OCI-LY7 (cell line): ENCODE measurements at regions not wholly inside any gene's neighbourhood (a gene's known extent, or its start where the extent isn't known, plus 50 kb on each side); places are given as distances from the start of the nearest gene placed in this dataset.

Experiments
- BruUV-seq: library from RNA; stranded (reverse); fragments of 400-500 nt; replicated peaks from 2 replicates; lab custom pipeline; 2021; lab: Mats Ljungman, UMichigan
- CTCF ChIA-PET: fragments of 300-600 bp; sonication (Branson Sonifier 250); formaldehyde crosslinking; loops from one replicate; lab custom pipeline; 2022; ENCODE audit warnings: antibody characterized with exemption; ENCODE audit not compliant: unreplicated experiment; lab: Charles Lee
- POLR2A ChIA-PET: fragments of 300-600 bp; sonication (Branson Sonifier 250); formaldehyde crosslinking; loops from one replicate; lab custom pipeline; 2022; ENCODE audit warnings: antibody characterized with exemption; lab: Charles Lee
- DNase-seq: peaks from one replicate; pipeline ENCODE4 v3.0.0-alpha.2; 2015; ENCODE audit warnings: low spot score
- H2AFZ ChIP-seq: fragments of 200-600 bp; sonication (generic), shearing (Covaris generic); 2 replicates; pipeline ENCODE4 v1.6.1; 2014; ENCODE audit warnings: mild to moderate bottlenecking, antibody characterized with exemption, low read length, moderate library complexity
- H3K27ac ChIP-seq: fragments of 200-600 bp; sonication (generic); 2 replicates; pipeline ENCODE4 v1.5.1; 2014; ENCODE audit warnings: mixed run types, low read depth, mild to moderate bottlenecking, moderate library complexity, low read length, inconsistent platforms; ENCODE audit not compliant: poor library complexity, severe bottlenecking
- H3K36me3 ChIP-seq: fragments of 200-600 bp; sonication (generic); 2 replicates; pipeline ENCODE4 v1.6.1; 2014; ENCODE audit warnings: mild to moderate bottlenecking, antibody characterized with exemption, low read length, moderate library complexity, mixed read lengths; ENCODE audit not compliant: insufficient read depth
- H3K4me1 ChIP-seq: fragments of 200-600 bp; sonication (generic); 2 replicates; pipeline ENCODE4 v1.5.1; 2014; ENCODE audit warnings: mild to moderate bottlenecking, low read length; ENCODE audit not compliant: insufficient read depth, poor library complexity, severe bottlenecking
- H3K4me2 ChIP-seq: fragments of 200-600 bp; sonication (generic); 2 replicates; pipeline ENCODE4 v1.6.1; 2014; ENCODE audit warnings: mild to moderate bottlenecking, low read length
- H3K4me3 ChIP-seq: fragments of 200-600 bp; sonication (generic); 2 replicates; pipeline ENCODE4 v1.5.1; 2014; ENCODE audit warnings: mild to moderate bottlenecking, low read depth, low read length; ENCODE audit not compliant: poor library complexity, severe bottlenecking
- H3K79me2 ChIP-seq: fragments of 200-600 bp; sonication (generic); 2 replicates; pipeline ENCODE4 v1.6.1; 2016; ENCODE audit warnings: low read depth, mild to moderate bottlenecking, low read length, moderate library complexity, mixed read lengths; ENCODE audit not compliant: insufficient read depth
- H3K9me2 ChIP-seq: fragments of 200-600 bp; sonication (generic); 2 replicates; pipeline ENCODE4 v1.6.1; 2016; ENCODE audit warnings: mild to moderate bottlenecking, low read length, mixed read lengths; ENCODE audit not compliant: insufficient read depth
- H3K9me3 ChIP-seq: fragments of 200-600 bp; sonication (generic); 2 replicates; pipeline ENCODE4 v1.6.1; 2014; ENCODE audit warnings: mild to moderate bottlenecking, mixed run types, low read length, mixed read lengths
- H4K20me1 ChIP-seq: fragments of 200-600 bp; sonication (generic); 2 replicates; pipeline ENCODE4 v1.6.1; 2014; ENCODE audit warnings: mild to moderate bottlenecking, antibody characterized with exemption, low read length, moderate library complexity, mixed read lengths; ENCODE audit not compliant: insufficient read depth
- CTCF ChIP-seq: fragments of 200-600 bp; sonication (generic); conservative IDR thresholded peaks from 2 replicates; pipeline ENCODE4 v1.5.1; 2014; ENCODE audit warnings: mild to moderate bottlenecking, antibody characterized with exemption, low read length, moderate library complexity, mixed read lengths
- EZH2phosphoT487 ChIP-seq: fragments of 200-600 bp; sonication (generic); IDR thresholded peaks from 2 replicates; pipeline ENCODE4 v1.6.1; 2018; ENCODE audit warnings: low read depth, borderline replicate concordance, mild to moderate bottlenecking, mixed run types, antibody characterized with exemption, low read length, moderate library complexity, mixed read lengths
- intact Hi-C: fragments of 100-400 bp; cut with micrococcal nuclease; formaldehyde crosslinking; loops from one replicate; pipeline ENCODE4 v1.10.0; 2022; ENCODE audit not compliant: unreplicated experiment

GRCh38 chr6:20317430-20317829, 84.2 kb upstream of the E2F3 start:
- Histone ChIP-seq H3K79me2 (no peaks in the 10 kb centered on the region), H4K20me1 (no peaks in the 10 kb centered on the region), H3K36me3 (no peaks in the 10 kb centered on the region), H3K27ac (no peak overlapping the region), H3K4me2 (no peak overlapping the region), H3K9me2 (no peaks in the 10 kb centered on the region), H2AFZ (no peak overlapping the region), H3K4me3 (no peak overlapping the region), H3K4me1 (peaks cover 7% of the 10 kb centered on the region), H3K9me3 (no peaks in the 10 kb centered on the region)
- no TSS peak for BruUV-seq
- POLR2A ChIA-PET = interaction anchor here (1.2 kb wide), 1 partner anchor 16 kb away, joined by 3 read pairs; no protein-coding TSS in a partner anchor
- CTCF ChIA-PET = no interaction called here
- DNase-seq = no peak
- TF ChIP-seq EZH2phosphoT487 = no peak
- no peak for TF ChIP-seq CTCF
- intact Hi-C loops = no loop called here

- no peaks in the 10 kb centered on the region for H3K36me3 ChIP-seq
- H3K79me2 ChIP-seq = no peaks in the 10 kb centered on the region
- DNase-seq = no peak
- no peaks in the 10 kb centered on the region for H4K20me1 ChIP-seq
- no peaks in the 10 kb centered on the region for H3K9me2 ChIP-seq
- H3K4me1 ChIP-seq = peaks cover 7% of the 10 kb centered on the region
- intact Hi-C loops = no loop called here
- ChIA-PET POLR2A (interaction anchor here (1.2 to 1.9 kb wide), 3 partner anchors 8 to 86 kb away, joined by 3 to 4 read pairs (median 4); no protein-coding TSS in a partner anchor), CTCF (no interaction called here)
- TF ChIP-seq EZH2phosphoT487 (no peak), CTCF (no peak)
- BruUV-seq = no TSS peak
- H3K4me2 ChIP-seq = no peak overlapping the region
- H3K27ac ChIP-seq = no peak overlapping the region
- H2AFZ ChIP-seq = no peak overlapping the region
- no peak overlapping the region for H3K4me3 ChIP-seq
- H3K9me3 ChIP-seq = no peaks in the 10 kb centered on the region
These were observed 82.8 kb upstream of the E2F3 start for GRCh38 chr6:20318851-20319387.

DNA sequence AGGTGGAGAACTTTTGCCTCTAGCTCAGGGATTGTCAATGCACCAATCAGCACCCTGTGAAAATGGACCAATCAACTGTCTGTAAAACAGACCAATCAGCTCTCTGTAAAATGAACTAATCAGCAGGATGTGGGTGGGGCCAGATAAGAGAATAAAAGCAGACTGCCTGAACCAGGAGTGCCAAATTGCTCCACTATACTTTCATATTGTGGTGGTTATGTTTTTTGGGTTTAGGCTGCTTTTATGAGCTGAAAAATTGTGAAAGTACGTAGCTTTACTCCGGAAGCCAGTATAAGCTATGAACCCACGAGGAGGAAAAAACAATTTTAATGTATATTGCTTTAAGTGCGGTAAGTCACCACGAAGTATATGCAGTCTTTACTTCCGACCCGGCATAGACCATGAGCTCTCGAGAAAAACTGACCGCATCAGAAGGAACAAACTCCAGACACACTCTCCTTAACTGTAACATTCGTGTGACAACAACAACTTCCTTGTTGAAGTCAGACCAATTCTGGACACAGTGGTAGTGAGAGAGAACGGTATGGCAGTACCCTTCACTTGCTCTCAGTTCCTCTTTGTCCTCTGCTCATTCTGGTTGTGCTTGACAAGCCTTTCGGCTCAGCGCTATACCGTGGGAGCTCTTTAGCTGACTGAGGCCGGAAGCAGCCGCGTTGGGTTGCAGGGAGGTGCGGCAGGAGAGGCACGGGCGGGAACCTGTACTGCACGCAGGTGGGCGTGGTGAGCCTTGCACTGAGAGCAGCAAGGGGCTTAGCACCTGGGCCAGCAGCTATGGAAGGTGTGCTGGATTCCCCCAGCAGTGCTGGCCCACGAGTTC, 81.9 kb upstream of the E2F3 start:
- H3K79me2 ChIP-seq = no peaks in the 10 kb centered on the region
- no TSS peak for BruUV-seq
- H3K9me3 ChIP-seq = no peaks in the 10 kb centered on the region
- POLR2A ChIA-PET = interaction anchor here (1.0 to 1.9 kb wide), 4 partner anchors 9 to 85 kb away, joined by 3 to 4 read pairs (median 4); no protein-coding TSS in a partner anchor
- CTCF ChIA-PET = no interaction called here
- H2AFZ ChIP-seq = peak overlapping the region; percentile 90
- H3K9me2 ChIP-seq = no peaks in the 10 kb centered on the region
- H3K4me3 ChIP-seq = peak overlapping the region; percentile 42
- peak; percentile 82 for DNase-seq
- peaks cover 7% of the 10 kb centered on the region for H3K4me1 ChIP-seq
- no peak for TF ChIP-seq CTCF
- no peaks in the 10 kb centered on the region for H4K20me1 ChIP-seq
- peak overlapping the region; percentile 43; the same call in 1 of the 2 replicates for H3K4me2 ChIP-seq
- H3K27ac ChIP-seq = peak overlapping the region; percentile 63
- intact Hi-C loops = no loop called here
- no peaks in the 10 kb centered on the region for H3K36me3 ChIP-seq
